D341Med (cell line): ENCODE measurements at regions not wholly inside any gene's neighbourhood (a gene's known extent, or its start where the extent isn't known, plus 50 kb on each side); places are given as distances from the start of the nearest gene placed in this dataset.
"Not testable (repeated sequence)": the region's sequence is repeated elsewhere in the genome, so short reads cannot be mapped to it uniquely, and the experiment has no call there.

Experiments used
- DNase-seq: peaks from one replicate; pipeline ENCODE4 v3.0.0; 2012; ENCODE audit warnings: low spot score

DNA sequence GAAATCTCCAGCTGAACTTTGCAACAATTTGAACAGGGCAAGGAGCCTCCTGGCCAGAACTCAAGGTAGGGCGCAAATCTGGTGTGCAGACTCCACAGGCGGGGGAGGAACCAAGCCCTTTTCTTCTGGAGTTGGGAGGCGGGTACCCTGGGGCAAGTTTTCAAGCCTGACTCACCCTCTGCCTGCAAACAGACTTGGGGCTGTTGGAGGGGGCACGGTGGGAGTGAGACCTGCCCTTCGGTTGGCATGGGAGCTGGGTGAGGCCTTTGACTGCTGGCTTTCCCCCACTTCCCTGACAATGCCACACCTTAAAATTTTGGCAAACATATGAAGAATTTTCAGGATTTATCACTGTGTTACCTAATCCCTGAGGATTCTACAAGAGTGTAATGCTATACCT, 709.8 kb upstream of the DIAPH2 start:
- no peak for DNase-seq

DNA sequence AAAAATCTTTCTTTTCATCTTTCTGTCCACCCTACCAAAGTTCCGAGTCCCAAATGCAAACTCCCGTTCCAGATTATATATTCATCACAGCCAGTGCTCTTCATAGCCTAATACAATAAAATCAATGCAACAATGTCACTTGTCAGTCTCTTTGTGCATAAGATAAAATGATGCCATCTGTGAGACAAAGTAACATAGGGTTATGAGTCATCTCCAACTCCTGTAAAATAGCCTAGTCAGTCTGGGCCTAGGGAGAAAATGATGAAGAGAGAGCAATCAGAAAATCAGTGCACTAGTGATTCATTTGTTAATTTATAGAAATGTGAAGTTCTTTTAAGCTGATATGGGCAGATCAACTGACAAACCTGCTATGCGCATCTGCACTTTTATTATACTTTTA, 689.1 kb upstream of the DIAPH2 start:
- no peak for DNase-seq

DNA sequence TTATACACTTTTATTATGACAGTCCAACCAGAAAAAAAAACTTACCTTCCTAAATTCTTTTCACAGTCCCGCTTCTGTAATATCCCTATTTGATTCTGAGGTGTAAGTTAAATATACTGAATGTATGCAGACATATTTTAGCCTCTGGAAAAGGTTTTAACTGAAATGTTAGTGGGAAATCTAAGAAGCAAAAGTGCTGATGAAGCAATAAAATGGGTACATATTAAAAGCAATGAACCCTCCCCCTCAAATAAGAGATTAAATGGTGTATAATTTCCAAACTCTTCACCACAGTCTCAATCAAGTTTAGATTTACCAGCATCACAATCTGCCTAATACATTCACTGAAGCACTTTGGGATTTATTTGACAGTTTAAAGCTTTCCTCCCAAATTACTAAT, 688.3 kb upstream of the DIAPH2 start:
- no peak for DNase-seq

DNA sequence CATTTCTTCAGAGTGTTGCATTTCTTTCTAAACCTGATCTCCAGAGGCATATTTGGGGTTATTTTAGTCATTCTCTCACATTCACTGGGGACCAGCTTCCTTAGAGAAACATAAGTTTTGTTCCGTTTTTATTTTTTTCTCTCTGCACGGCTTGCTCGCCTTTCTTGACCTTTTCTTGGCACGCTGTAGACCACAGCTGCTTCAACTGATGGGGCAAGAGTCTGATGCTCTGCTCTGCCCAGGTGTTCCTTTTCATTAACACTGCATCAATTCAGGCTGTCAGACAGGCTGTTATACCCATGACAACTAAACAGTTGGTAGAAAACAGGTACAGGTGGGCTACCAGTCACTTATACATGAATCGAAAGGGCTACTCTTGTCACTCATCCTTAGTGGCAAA, 682.2 kb upstream of the DIAPH2 start:
- DNase-seq = no peak

DNA sequence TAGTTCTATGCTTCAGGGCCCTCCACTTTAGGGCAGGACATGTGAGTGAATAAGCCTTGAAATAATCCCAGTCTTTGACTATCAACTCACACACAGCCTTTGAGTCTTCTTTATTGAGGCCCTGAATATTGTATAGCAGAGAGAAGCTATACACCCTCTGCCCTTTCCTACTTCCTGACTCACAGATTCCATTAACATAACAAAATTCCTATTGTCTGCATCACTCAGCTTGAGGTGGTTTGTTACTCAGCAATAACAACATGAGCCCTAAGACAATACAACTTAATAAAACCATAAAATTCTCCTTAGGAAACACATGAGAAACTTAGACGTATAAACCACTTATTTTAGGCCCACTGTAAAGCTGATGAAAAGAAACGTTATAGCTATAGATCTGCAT, 680.3 kb upstream of the DIAPH2 start:
- DNase-seq = no peak

DNA sequence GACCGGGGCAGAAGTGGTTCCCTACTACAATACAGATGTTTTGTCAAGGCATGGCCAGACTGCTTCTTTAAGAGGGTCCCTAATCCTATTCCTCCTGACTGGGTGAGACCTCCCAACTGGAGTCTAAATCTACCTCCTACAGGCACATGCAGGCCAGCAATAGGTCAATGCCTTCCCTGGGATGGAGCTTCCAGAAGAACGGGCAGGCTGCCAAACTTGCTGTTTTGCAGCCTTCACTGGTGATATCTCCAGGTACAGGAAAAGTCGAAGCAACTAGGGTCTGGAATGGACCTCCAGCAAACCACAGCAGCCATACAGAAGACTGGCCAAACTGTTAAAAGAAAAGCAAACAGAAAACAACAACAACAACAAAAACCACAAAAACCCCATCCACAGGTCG, 678.4 kb upstream of the DIAPH2 start:
- DNase-seq = no peak

DNA sequence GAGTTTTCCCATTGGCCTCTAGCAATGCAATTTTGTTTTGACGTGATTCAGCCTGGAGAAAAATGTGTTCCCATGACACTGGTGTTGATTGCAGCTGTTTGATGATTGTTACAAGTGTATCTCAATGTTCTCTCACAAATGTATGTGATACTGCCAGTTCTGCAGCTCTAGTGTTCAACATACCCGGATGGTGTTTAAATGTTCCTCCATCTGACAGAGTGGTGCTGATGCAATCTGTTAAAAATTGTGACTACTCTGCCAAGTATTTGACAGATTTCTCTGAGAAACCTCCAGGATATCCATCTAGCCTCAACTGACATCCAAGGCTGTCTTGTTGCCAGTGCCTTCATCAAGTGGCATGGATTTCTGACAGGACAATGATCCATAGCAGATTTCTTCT, 657.2 kb upstream of the DIAPH2 start:
- DNase-seq = no peak

DNA sequence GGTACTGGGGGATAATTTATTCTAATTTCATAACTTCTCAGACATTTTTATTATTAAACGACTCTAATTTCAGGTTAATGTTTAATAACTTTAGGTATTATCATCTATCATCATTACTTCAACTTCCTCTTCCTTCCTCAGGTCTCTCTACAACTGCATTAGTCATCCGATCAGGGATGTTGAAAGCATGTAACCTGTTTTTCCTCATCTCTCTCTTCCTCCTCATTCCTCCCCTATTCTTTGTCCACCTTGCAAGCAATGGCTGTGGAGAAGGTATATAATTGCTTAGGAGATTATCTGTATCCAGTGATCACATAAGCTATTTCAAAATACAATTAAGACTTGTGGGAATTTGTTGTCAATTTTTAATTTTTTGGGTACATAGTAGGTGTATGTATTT, 632.6 kb upstream of the DIAPH2 start:
- DNase-seq = no peak

DNA sequence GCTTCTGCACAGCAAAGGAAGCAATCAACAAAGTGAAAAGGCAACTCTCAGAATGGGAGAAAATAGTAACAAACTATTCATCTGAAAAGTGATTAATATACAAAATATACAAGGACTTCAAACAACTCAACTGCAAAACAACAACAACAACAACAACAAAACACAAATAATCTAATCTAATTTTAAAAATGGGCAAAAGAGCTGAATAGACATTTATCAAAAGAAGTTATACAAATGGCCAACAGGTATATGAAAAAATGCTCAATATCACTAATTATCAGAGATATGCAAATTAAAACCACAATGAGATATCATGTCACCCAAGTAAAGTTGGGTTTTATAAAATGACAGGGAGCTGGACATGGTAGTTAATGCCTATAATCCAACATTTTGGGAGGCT, 602.8 kb upstream of the DIAPH2 start:
- no peak for DNase-seq

DNA sequence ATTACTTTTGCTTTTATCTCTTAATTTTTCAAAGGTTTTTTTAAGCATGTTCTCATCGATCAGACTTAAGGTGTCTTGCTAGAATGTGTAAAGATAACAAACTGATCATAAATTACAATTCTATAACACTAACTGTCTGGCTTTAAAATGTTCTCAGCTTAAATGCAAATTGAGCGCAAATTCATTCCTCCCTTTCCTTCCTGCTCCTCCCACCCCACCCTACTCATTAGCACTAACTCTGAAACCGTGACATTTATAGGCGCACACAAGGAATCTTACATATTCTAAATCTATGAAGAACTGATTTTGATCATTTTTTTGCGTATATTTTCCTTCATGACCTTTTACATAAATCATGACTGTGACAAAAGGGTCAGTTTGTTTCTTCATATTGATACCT, 590.0 kb upstream of the DIAPH2 start:
- no peak for DNase-seq

DNA sequence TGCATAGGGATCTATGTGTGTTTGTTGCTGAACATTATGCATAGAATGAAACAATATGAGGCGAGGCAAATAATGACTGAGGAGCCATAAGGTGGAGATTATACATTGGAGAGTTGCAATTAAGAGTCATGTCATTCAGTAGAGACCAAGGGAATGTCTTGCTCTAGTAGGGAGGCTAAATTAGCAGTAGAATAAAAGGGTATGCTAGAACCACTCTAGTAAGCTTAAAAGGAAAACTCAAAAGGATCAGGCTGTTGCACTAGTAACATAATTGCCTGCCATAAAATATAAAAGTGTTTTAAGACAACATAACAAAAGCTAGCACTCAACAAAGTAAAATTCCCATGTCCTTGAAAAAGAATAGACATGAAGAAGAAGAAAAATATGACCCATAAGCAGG, 586.2 kb upstream of the DIAPH2 start:
- DNase-seq = no peak

DNA sequence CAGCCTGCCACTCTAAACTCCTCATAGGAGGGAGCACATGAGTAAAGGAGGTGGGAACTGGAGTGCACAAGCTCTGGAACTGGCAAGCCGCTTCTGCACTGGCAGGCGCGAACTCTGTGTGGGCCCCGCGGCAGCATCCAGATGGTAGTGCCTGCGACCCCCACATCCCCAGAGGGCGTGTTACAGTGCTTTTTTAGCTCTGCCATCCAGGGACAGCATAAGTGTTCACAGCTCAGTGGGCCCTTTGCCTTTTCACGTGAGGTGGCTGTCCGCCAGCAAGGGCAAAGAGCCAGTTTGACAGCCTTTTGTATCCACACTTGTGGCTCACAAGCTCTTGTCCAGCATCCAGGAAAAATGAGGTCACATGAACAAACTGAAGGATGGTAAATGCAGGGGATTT, 581.6 kb upstream of the DIAPH2 start:
- no peak for DNase-seq

DNA sequence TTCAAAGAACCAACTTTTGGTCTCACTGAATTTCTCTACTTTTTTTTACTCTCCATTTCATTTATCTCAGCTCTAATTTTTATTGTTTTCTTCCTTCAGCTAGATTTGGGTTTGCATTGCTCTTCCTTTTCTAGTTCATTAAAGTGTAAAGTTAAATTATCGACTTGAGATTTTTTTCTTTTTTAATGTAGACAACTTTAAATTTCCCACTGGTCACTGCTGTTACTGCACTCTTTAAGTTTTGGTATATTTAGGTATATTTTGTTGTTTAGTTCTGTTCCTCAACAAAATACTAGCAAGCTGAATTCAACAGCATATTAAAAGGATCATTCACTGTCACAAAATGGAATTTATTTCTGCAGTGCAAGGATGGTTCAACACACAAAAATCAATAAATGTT, 572.0 kb upstream of the DIAPH2 start:
- DNase-seq = no peak

DNA sequence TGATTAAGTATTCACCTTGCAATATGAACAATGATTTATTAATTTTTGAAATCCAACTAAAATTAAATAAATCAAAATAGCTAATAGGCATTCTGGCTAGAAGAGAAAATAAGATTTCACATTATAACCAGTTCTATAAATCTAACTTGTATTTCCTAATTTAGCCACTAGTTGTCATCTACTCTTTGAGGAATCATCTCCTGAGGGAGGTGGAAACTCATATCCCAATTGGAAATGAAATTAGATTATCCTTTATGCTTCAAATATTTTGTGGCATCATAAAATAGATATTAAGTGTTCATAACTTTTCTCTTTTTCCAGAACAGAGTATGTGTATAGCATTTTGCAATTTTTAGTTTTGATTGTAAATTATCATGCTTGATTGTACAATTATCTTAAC, 558.5 kb upstream of the DIAPH2 start:
- no peak for DNase-seq

DNA sequence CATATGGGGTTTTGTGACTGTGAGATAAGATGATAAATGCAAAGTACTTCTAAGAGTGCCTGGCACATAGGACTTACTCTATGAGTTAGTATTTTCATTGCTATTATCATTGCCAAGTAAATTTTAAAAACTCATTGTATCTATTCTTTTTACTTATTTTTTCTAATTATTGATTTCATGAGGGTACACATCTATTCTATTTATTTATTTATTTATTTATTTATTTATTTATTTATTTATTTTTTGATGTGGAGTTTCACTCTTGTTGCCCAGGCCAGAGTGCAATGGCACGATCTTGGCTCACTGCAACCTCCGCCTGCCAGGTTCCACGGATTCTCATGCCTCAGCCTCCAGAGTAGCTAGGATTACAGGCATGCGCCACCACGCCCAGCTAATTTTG, 556.6 kb upstream of the DIAPH2 start:
- not testable (repeated sequence) for DNase-seq

DNA sequence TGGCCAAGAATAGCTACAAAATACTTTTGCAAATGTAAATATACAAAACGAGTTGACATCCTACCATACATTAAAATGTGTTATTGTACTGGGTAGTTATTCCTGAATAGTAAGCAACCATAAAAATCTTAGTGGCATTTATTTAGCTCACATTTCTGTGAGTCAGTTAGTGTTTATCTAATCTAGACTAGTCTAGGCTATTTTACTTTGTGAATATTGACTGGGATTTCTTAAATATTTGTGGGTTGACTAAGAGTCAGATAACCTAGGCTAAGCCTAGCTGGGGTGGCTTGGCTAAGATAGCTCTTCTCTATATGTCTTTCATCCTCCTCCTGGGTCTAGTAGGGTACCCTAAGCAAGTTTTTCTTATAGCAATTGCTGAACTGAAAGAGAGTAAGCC, 543.8 kb upstream of the DIAPH2 start:
- no peak for DNase-seq

DNA sequence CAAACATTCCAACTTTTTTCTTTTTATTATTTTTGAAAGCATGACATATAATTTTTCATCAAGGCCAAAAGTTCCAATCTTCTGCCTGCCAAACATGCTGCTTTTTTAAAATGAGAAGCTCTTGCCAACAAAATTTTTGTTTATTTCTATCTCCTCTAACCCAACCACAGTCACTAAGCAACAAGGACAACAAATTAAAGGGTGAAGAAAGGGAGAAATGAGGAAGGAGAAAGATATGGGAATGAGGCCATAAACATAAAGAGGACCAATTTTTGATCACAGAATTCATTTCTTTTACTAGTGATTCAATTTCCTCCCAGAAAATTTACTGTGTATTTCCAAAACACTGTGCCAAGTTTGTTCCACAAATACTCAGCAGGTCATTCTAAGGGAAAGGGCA, 537.0 kb upstream of the DIAPH2 start:
- DNase-seq = no peak

DNA sequence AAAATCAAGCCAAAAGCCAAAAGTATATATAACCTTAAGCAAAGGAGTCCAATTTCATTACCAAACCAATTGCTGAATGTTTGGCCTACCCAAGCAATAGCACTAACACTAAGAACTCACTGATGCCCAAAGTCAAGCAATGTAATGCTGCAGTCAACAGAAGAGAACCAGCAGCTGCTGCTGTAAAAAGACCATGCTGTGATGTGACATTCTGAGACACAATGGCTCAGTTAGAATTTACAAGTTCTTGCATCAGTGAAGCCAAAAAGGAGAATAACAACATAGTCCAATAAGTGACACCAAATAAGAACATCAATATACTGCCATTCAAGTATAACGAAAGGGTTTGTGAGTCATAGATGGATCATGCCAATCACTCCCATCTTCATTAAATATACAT, 514.0 kb upstream of the DIAPH2 start:
- no peak for DNase-seq

DNA sequence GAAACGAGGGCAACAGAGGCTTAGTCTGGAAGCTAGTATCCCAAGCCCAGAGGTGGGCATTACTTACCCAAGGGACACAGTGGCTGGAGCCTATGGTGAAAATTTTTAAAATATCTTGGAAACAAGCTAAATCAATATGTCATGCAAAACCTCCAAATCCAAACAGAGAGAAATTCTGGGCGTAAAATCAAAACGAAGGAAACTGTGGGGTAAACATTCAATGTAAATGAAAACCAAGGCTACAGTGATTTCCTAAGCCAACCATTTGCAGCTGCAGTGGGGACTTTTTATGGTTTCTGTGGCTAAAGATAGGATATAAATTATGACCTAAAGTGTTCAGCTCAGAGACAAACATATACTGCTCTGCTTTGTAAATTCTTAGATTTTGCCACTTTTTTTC, 507.7 kb upstream of the DIAPH2 start:
- no peak for DNase-seq

DNA sequence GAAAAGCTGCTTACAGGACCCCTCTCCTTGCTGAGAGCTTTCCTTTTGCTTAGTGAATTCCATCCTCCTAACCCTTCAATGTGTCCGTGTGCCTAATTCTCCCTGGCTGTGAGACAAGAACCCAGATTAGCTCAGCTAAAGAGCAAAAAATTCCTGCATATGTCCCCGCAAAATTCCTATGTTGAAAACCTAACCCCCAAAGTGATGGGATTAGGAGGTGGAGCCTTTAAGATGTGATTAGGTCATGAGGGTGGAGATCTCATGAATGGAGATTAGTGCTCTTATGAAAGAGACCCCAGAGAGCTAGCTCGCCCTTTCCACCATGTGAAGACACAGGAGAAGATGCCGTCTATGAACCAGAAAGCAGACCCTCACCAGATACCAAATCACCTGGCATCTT, 503.0 kb upstream of the DIAPH2 start:
- DNase-seq = no peak

DNA sequence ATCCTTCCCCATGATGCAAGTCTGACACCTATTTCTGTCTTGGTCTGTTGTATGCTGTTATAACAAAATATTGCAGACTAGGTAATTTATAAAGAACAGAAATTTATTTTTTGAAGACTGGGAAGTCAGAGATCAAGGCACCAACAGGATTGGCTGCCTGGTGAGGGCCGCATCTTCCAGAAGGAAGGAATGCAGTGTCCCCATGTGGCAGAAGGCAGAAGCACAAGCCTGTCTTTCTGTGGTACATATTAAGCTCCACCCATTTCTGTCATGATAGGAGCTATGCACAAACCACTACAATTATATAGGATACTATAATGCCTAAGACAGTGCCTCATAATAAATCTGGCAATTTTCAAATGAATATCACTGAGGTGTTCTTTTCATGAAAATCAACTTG, 502.3 kb upstream of the DIAPH2 start:
- DNase-seq = peak; percentile 29

DNA sequence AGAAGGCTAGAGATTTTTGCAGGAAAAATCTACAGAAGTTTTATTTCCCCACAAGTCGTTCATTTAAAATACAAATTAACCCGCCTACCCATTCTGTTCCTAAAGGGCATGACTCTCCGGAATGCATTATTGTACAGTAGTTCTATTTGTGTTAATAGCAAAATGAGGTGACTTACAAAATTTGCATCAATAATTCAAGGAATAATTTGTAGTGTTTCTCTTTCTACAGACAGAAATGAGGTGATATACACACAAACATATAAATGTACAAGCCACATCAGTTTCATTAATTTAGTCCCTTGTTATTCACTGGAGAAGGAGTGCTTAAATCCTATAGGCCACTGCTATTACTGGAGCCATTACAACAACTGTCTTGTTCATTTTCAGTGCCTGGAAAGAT, 501.3 kb upstream of the DIAPH2 start:
- no peak for DNase-seq

DNA sequence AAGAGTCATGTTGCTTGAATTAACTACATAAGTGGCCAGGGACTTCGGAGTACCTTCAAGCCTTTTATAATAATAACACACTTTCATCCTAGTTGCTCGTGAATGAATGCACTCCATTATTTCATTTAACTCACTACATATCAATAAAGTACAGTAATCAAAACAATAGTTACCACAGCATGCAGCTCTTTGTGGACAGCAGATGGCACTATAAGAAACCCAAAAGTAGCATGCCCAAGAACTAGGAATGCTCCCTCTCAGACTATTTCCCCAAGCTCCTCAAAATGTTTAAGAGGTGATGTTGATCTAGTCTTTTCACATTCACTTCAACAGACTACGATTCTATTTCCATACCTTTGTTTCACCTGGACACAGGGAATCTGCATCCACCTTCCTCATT, 500.8 kb upstream of the DIAPH2 start:
- peak; percentile 9 for DNase-seq

DNA sequence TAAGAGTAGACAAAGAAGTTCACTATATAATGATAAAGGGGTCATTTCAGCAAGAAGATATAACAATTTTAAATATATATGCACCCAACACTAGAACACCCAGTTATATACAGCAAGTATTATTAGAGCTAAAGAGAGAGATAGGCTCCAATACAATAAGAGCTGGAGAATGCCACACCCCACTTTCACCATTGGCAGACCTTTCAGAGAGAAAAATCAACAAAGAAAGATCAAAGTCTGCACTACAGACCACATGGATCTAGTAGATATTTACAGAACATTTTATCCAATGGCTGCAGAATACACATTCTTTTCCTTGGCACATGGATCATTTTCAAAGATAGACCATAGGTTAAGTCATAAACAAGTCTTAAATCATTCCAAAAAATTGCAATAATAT, 479.7 kb upstream of the DIAPH2 start:
- DNase-seq = no peak

DNA sequence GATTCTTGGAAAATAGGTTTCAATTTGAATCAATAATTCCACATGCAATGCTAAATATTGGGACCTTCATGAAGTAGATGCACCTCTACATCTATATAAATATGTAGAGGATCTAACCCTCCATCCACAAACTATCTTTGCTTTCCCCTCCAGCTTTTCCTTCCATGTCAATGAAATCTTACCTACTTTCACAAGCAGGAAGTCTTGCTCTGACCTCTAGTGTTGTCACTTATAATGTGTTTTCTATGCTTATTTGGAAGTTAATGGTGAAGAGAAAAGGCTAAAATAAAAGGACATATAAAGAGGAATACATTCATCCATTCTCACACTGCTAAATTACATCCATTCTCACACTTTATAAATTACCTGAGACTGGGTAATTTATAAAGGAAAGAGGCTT, 472.7 kb upstream of the DIAPH2 start:
- DNase-seq = no peak

DNA sequence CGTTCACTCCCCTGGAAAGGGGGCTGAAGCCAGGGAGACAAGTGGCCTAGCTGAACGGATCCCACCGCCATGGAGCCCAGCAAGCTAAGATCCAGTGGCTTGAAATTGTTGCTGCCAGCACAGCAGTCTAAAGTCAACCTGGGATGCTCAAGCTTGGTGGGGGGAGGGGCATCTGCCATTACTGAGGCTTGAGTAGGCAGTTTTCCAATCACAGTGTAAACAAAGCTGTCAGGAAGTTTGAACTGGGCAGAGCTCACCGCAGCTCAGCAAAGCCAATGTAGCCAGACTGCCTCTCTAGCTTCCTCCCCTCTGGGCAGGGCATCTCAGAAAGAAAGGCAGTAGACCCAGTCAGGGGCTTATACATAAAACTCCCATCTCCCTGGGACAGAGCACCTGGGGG, 470.0 kb upstream of the DIAPH2 start:
- not testable (repeated sequence) for DNase-seq
